Activated B cell treated with CpG ODN at 0.5 μM for 24 hours (primary cell): ENCODE measurements at regions not wholly inside any gene's neighbourhood (a gene's known extent, or its start where the extent isn't known, plus 50 kb on each side); places are given as distances from the start of the nearest gene placed in this dataset.

Source experiments
- ATAC-seq: fragments of 200-7000 bp; cut with Tn5 transposase; one replicate; pipeline ENCODE4 v1.10.0; 2021; ENCODE audit warnings: low read depth, mild to moderate bottlenecking, moderate library complexity
- CTCF ChIA-PET: fragments of 350-600 bp; sonication (Branson Sonifier 250); formaldehyde crosslinking; loops from one replicate; lab custom pipeline; 2021; ENCODE audit warnings: antibody characterized with exemption; lab: Charles Lee
- POLR2A ChIA-PET: fragments of 350-600 bp; sonication (Branson Sonifier 250); formaldehyde crosslinking; loops from one replicate; lab custom pipeline; 2021; ENCODE audit warnings: antibody characterized with exemption; lab: Charles Lee
- DNase-seq: peaks from one replicate; pipeline ENCODE4 v3.0.0; 2022
- H3K27ac Mint-ChIP-seq: one replicate; pipeline ENCODE4 v1.8.0; 2020; ENCODE audit warnings: mixed read lengths
- H3K27me3 Mint-ChIP-seq: one replicate; pipeline ENCODE4 v1.8.0; 2021; ENCODE audit warnings: mixed read lengths
- H3K36me3 Mint-ChIP-seq: one replicate; pipeline ENCODE4 v1.8.0; 2021; ENCODE audit warnings: low read depth, mixed read lengths
- H3K4me1 Mint-ChIP-seq: one replicate; pipeline ENCODE4 v1.8.0; 2021; ENCODE audit warnings: mixed read lengths
- H3K4me3 Mint-ChIP-seq: one replicate; pipeline ENCODE4 v1.8.0; 2020; ENCODE audit warnings: mild to moderate bottlenecking, mixed read lengths
- H3K9me3 Mint-ChIP-seq: one replicate; pipeline ENCODE4 v1.8.0; 2020; ENCODE audit warnings: mixed read lengths
- CTCF ChIP-seq: fragments of 200-600 bp; IDR thresholded peaks from one replicate; pipeline ENCODE4 v1.8.0; 2022; ENCODE audit warnings: antibody characterized with exemption, mild to moderate bottlenecking
- intact Hi-C: fragments of 100-400 bp; cut with micrococcal nuclease; formaldehyde crosslinking; loops from one replicate; pipeline ENCODE4 v1.15.1; 2024

GRCh38 chr1:214727274-214727673 lies 124.3 kb downstream of the CENPF start:
- Mint-ChIP-seq H3K36me3 (no peaks in the 10 kb centered on the region), H3K4me1 (no peaks in the 10 kb centered on the region), H3K27ac (no peak overlapping the region), H3K27me3 (no peaks in the 10 kb centered on the region), H3K4me3 (no peak overlapping the region), H3K9me3 (no peaks in the 10 kb centered on the region)
- ATAC-seq (no peak), DNase-seq (no peak)
- ChIA-PET CTCF (no interaction called here), POLR2A (no interaction called here)
- no peak for TF ChIP-seq CTCF
- intact Hi-C loops, result no loop called here

- peaks cover 1% of the 10 kb centered on the region for H3K27me3 Mint-ChIP-seq
- H3K4me1 Mint-ChIP-seq, result no peaks in the 10 kb centered on the region
- H3K27ac Mint-ChIP-seq, result no peak overlapping the region
- ATAC-seq, result no peak
- H3K36me3 Mint-ChIP-seq, result no peaks in the 10 kb centered on the region
- TF ChIP-seq CTCF, result no peak
- CTCF ChIA-PET, result no interaction called here
- POLR2A ChIA-PET, result no interaction called here
- no peak for DNase-seq
- peaks cover 3% of the 10 kb centered on the region for H3K9me3 Mint-ChIP-seq
- H3K4me3 Mint-ChIP-seq, result no peak overlapping the region
- intact Hi-C loops, result no loop called here
Measured at GRCh38 chr1:214739621-214740238, 136.7 kb downstream of the CENPF start.

GRCh38 chr1:214740471-214740870 lies 137.5 kb downstream of the CENPF start:
- Mint-ChIP-seq H3K27me3 (peaks cover 1% of the 10 kb centered on the region), H3K27ac (no peak overlapping the region), H3K36me3 (no peaks in the 10 kb centered on the region), H3K9me3 (peaks cover 3% of the 10 kb centered on the region), H3K4me1 (no peaks in the 10 kb centered on the region), H3K4me3 (no peak overlapping the region)
- POLR2A ChIA-PET, result no interaction called here
- TF ChIP-seq CTCF, result no peak
- DNase-seq, result no peak
- ATAC-seq, result no peak
- CTCF ChIA-PET, result no interaction called here
- intact Hi-C loops, result no loop called here

- intact Hi-C loops, result no loop called here
- no peak overlapping the region for H3K4me3 Mint-ChIP-seq
- H3K36me3 Mint-ChIP-seq, result no peaks in the 10 kb centered on the region
- no peaks in the 10 kb centered on the region for H3K9me3 Mint-ChIP-seq
- H3K27ac Mint-ChIP-seq, result no peak overlapping the region
- H3K27me3 Mint-ChIP-seq, result peaks cover 1% of the 10 kb centered on the region
- DNase-seq, result no peak
- ChIA-PET CTCF (no interaction called here), POLR2A (no interaction called here)
- no peak for TF ChIP-seq CTCF
- no peak for ATAC-seq
- H3K4me1 Mint-ChIP-seq, result no peaks in the 10 kb centered on the region
Measured at GRCh38 chr1:214747050-214747635, 144.1 kb downstream of the CENPF start.

GRCh38 chr1:214753236-214753852 lies 150.3 kb downstream of the CENPF start:
- no peak for DNase-seq
- H3K9me3 Mint-ChIP-seq, result peaks cover 3% of the 10 kb centered on the region
- no peaks in the 10 kb centered on the region for H3K4me1 Mint-ChIP-seq
- ATAC-seq, result no peak
- H3K27me3 Mint-ChIP-seq, result no peaks in the 10 kb centered on the region
- no peak overlapping the region for H3K4me3 Mint-ChIP-seq
- no peaks in the 10 kb centered on the region for H3K36me3 Mint-ChIP-seq
- intact Hi-C loops, result no loop called here
- TF ChIP-seq CTCF, result no peak
- no peak overlapping the region for H3K27ac Mint-ChIP-seq
- CTCF ChIA-PET, result no interaction called here
- POLR2A ChIA-PET, result no interaction called here
